HL-60/S4 treated with phorbol 12-myristate 13-acetate at 8.2 ng/mL for 4 days and 3 days (cell line): ENCODE measurements at regions not wholly inside any gene's neighbourhood (a gene's known extent, or its start where the extent isn't known, plus 50 kb on each side); places are given as distances from the start of the nearest gene placed in this dataset.

Experiments
- in situ Hi-C: fragments of 300-500 bp; cut with MboI; formaldehyde crosslinking; loops from 2 replicates; pipeline ENCODE4 v1.15.0; 2022; ENCODE audit warnings: low sequenced_read_pairs

- in situ Hi-C loops: no loop called here
Measured at GRCh38 chr16:54526916-54527315, 240.3 kb upstream of the IRX3 start.

GRCh38 chr16:54526087-54526486, 239.5 kb upstream of the IRX3 start:
- in situ Hi-C loops: no loop called here

- in situ Hi-C loops: no loop called here
Measured at GRCh38 chr16:54525104-54525503, 238.5 kb upstream of the IRX3 start.

- in situ Hi-C loops: no loop called here
Measured at GRCh38 chr16:54522584-54522983, 236.0 kb upstream of the IRX3 start.

- in situ Hi-C loops: no loop called here
Measured at GRCh38 chr16:54521327-54521726, 234.7 kb upstream of the IRX3 start.

DNA sequence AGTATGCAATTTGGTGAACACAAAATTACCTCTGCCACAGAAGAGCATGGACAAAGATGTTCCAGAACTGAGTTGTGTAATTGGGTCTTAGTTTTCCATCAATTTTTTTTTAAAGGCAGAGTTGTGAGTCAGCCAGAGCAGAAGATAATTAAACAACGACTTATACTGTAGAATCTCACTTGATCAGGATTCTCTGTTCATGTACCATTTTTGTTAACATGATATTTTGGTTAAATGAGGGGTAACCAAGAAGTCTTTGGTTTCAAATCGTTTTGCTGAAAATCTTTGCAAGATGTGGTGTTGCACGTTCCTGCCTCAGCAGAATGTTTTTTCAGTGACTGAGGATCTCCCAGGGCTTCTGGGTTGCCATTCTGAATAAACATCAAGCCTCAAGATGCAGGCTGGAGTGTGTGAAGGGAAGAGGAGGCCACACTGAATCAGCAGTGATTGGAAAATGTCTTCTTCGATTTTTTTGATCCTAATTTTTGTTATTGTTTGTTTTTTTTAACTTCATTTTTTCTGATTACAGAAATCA, 232.6 kb upstream of the IRX3 start:
- in situ Hi-C loops: no loop called here

- in situ Hi-C loops: no loop called here
Measured at GRCh38 chr16:54517181-54517580, 230.6 kb upstream of the IRX3 start.

DNA sequence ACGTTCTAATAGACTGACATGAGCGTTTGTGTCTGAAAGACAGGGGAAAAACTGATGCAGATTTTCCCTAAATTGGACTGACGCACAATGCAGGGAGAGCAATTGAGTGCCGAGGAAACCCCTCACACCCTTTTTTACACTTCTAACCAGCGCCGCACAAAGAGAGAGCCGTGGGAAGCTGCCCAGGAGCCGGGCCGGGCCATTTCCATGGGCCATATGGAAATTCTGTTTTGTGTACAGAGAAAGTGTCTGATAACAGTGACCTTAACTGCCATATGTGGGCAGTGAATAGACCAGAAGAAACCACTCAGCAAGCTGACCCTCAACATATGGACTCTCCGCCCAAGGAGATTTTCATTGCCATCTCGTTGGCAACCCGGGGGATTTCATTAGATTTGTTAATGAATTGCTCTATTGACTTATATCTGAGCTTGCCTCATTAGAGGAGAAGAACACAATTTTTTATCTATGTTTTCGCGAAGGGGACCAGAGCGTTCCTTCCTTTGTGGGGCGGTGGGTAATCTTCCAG, 225.9 kb upstream of the IRX3 start:
- in situ Hi-C loops: no loop called here

GRCh38 chr16:54511222-54511731, 224.7 kb upstream of the IRX3 start:
- in situ Hi-C loops: no loop called here

- in situ Hi-C loops: no loop called here
Measured at GRCh38 chr16:54510685-54511221, 224.2 kb upstream of the IRX3 start.

GRCh38 chr16:54509456-54509855, 222.9 kb upstream of the IRX3 start:
- in situ Hi-C loops: no loop called here

- in situ Hi-C loops: no loop called here
Measured at GRCh38 chr16:54508351-54508750, 221.8 kb upstream of the IRX3 start.

GRCh38 chr16:54506741-54507500, 220.3 kb upstream of the IRX3 start:
- in situ Hi-C loops: no loop called here

GRCh38 chr16:54506214-54506580, 219.6 kb upstream of the IRX3 start:
- in situ Hi-C loops: no loop called here

- in situ Hi-C loops: no loop called here
Measured at GRCh38 chr16:54505549-54506213, 219.1 kb upstream of the IRX3 start.

DNA sequence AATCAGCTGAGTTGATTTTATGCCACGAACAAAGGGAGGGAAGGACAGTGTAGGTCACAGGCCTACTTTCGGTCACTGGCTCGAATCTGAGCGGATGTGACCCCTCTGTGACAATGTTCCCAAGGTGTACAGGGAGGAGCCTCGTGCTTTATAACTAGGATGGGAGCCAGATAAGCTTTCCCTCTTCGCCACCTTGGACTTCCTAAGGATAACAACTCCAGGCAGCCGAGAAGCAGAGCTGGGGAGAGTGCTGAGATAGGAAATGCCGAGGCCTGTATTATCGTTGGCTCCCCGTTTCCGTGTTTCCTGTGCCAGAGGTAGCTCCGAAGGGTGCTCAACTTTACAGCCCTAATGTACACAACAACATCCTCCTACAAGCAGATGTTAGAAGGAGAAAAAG, 217.8 kb upstream of the IRX3 start:
- in situ Hi-C loops: no loop called here

DNA sequence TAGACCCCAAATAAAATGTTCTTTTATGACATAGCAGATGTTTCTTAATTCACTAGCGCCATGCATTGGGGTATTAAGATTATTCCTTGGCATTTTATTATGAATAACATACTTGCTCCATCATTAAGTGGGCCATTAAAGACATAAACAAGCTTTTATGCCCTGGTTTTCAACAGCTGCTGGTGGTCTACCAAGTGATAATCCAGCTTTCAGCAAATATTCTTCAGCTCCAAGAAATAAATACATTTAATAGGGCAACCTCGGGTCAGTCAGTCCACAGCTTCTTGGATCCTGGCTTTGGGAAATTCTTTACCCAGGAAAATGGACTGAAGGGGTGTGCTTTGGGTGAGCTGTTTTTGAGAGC, 217.3 kb upstream of the IRX3 start:
- in situ Hi-C loops: no loop called here

DNA sequence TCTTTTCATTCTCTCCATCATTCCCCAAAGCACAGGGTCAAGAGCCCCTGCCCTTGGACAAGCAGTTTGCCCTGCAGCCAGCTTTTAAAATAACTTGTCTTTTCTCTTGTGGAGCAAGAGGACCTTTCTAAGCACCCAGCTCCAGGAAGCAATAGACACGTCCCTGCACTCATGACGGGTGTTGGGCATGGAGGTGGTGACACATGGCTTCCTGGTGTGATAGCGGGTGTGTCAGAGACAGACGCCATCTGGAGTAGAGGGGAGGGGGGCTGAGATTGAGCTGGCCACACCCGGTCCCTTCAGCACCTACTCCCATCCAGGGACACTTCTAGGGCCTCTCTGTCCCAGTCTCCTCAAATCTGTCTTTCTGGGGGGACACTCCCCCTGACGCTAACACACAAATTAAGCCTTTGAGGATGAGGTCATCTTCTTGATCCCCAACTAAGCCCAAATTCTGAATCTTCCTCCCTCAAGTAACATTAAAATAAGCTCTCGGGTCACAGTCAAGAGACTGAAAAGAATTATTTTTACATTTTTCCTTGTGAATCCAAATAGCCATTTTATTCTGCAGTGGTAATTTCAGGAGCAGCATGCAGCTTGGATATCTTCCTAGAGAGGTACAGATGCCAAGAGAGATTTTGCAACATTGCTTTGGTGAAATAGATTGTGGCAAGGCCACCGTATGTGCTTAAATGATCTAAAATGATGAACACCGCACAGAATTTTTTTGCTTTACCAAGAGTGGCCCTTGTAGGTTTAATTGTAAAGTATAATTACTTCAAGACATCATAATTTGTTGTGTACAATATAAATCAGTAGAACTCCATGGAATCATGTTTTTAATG, 216.6 kb upstream of the IRX3 start:
- in situ Hi-C loops: no loop called here

GRCh38 chr16:54501797-54502196, 215.2 kb upstream of the IRX3 start:
- in situ Hi-C loops: no loop called here

- in situ Hi-C loops: no loop called here
Measured at GRCh38 chr16:54493594-54493993, 207.0 kb upstream of the IRX3 start.

DNA sequence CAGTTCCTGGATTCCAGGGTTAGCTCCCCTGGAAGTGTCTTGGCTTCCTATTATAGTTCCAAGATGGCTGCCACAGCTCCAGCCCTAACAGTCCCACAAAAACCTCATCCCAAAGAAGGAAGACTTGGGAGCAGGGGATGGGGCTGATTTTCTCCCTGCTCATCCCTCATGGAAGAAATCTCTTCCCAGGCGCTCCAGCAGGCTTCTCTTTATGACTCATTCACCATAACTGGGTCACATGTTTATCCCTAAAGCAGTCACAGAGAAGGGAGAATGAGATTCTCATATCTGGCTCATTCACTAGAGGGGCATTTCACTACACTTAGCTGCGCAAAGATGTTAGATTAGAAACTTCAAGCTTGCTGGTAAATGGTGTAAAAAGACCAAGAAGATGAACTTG, 206.5 kb upstream of the IRX3 start:
- in situ Hi-C loops: no loop called here
